ENCODE measurements at regions not wholly inside any gene's neighbourhood (a gene's known extent, or its start where the extent isn't known, plus 50 kb on each side); places are given as distances from the start of the nearest gene placed in this dataset.

- Histone ChIP-seq H3K27me3 (ENCODE audit: low read length) (no peaks in the 10 kb centered on the region), H3K9me3 (ENCODE audit: insufficient read depth, low read length) (no peaks in the 10 kb centered on the region), H3K27ac (ENCODE audit: low read depth, low read length) (no peak overlapping the region), H3K4me3 (ENCODE audit: insufficient read depth, low read length, poor library complexity, severe bottlenecking) (no peak overlapping the region), H3K9ac (ENCODE audit: low read length) (no peak overlapping the region), H2AFZ (ENCODE audit: low read depth, low read length, severe bottlenecking) (no peak overlapping the region), H3K36me3 (ENCODE audit: low read length) (no peaks in the 10 kb centered on the region), H4K20me1 (ENCODE audit: low read depth, low read length) (no peaks in the 10 kb centered on the region), H3F3A (ENCODE audit: insufficient read depth) (no peaks in the 10 kb centered on the region), H3K4me2 (ENCODE audit: low read depth, low read length, poor library complexity, severe bottlenecking) (no peak overlapping the region), H3K79me2 (ENCODE audit: insufficient read depth, low read length) (no peaks in the 10 kb centered on the region), H3K9me2 (replicated peaks; ENCODE audit: insufficient read depth, low read length) (no peaks in the 10 kb centered on the region)
- TF ChIP-seq EZH2phosphoT487 (conservative IDR thresholded peaks at IDR 0.05; ENCODE audit: low read length) (no peak), CTCF (IDR thresholded peaks at IDR 0.05; ENCODE audit: insufficient read depth, low read length, poor library complexity, severe bottlenecking) (no peak)
Observed at GRCh38 chr20:4581838-4582237, 104.4 kb upstream of the PRNP start.

DNA sequence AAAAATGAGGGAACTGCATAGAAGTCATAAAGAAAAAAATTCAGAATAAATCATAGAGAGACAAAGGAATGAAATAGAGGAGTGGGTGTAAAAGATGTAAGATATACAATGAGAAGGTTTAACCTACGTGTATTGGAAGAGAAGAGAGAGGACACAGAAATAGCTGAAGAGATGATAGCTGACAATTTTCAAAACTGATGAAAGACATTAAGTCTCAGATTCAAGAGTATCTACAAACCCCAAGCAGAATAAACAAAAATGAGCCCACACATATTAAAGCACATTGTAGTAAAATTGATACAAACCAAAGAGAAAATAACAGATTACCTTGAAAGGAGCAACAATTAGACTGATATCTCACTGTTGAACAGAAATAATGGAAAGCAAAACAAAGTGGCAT is 107.9 kb upstream of the PRNP start:
- H3K36me3 ChIP-seq (ENCODE audit: low read length), result no peaks in the 10 kb centered on the region

DNA sequence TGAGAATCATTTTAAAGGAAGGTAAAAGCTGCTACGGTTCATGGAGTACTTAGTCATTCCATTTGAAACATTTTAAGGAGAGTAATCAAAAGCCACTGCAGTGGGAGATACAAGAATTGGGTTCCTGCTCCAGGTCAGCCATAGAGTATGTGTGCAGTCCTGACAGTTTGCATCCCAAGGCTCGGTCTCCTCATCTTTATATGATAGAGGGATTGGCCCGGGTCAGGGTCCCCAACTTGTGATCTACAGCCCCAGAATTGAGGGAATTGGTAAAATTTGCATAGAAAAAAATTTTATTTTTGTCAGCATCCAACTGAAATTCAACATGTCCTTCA is 111.9 kb upstream of the PRNP start:
- H4K20me1 ChIP-seq (ENCODE audit: low read depth, low read length), result no peaks in the 10 kb centered on the region
- no peaks in the 10 kb centered on the region for H3K9me2 ChIP-seq (replicated peaks; ENCODE audit: insufficient read depth, low read length)
- H2AFZ ChIP-seq (ENCODE audit: low read depth, low read length, severe bottlenecking), result no peak overlapping the region
- no peaks in the 10 kb centered on the region for H3K79me2 ChIP-seq (ENCODE audit: insufficient read depth, low read length)
- no peak overlapping the region for H3K4me3 ChIP-seq (ENCODE audit: insufficient read depth, low read length, poor library complexity, severe bottlenecking)
- no peaks in the 10 kb centered on the region for H3F3A ChIP-seq (ENCODE audit: insufficient read depth)
- H3K36me3 ChIP-seq (ENCODE audit: low read length), result no peaks in the 10 kb centered on the region
- H3K27me3 ChIP-seq (ENCODE audit: low read length), result no peaks in the 10 kb centered on the region
- no peak overlapping the region for H3K9ac ChIP-seq (ENCODE audit: low read length)
- no peaks in the 10 kb centered on the region for H3K9me3 ChIP-seq (ENCODE audit: insufficient read depth, low read length)
- no peak overlapping the region for H3K27ac ChIP-seq (ENCODE audit: low read depth, low read length)
- H3K4me2 ChIP-seq (ENCODE audit: low read depth, low read length, poor library complexity, severe bottlenecking), result no peak overlapping the region
- TF ChIP-seq CTCF (IDR thresholded peaks at IDR 0.05; ENCODE audit: insufficient read depth, low read length, poor library complexity, severe bottlenecking) (no peak), EZH2phosphoT487 (conservative IDR thresholded peaks at IDR 0.05; ENCODE audit: low read length) (no peak)

More for the DNA sequence above, 107.9 kb upstream of the PRNP start:
- TF ChIP-seq EZH2phosphoT487 (conservative IDR thresholded peaks at IDR 0.05; ENCODE audit: low read length) (no peak), CTCF (IDR thresholded peaks at IDR 0.05; ENCODE audit: insufficient read depth, low read length, poor library complexity, severe bottlenecking) (no peak)
- H3K27ac ChIP-seq (ENCODE audit: low read depth, low read length), result no peak overlapping the region
- no peaks in the 10 kb centered on the region for H3K27me3 ChIP-seq (ENCODE audit: low read length)
- no peak overlapping the region for H2AFZ ChIP-seq (ENCODE audit: low read depth, low read length, severe bottlenecking)
- no peak overlapping the region for H3K4me2 ChIP-seq (ENCODE audit: low read depth, low read length, poor library complexity, severe bottlenecking)
- no peaks in the 10 kb centered on the region for H4K20me1 ChIP-seq (ENCODE audit: low read depth, low read length)
- no peaks in the 10 kb centered on the region for H3K9me2 ChIP-seq (replicated peaks; ENCODE audit: insufficient read depth, low read length)
- no peaks in the 10 kb centered on the region for H3K9me3 ChIP-seq (ENCODE audit: insufficient read depth, low read length)
- no peaks in the 10 kb centered on the region for H3K79me2 ChIP-seq (ENCODE audit: insufficient read depth, low read length)
- H3K4me3 ChIP-seq (ENCODE audit: insufficient read depth, low read length, poor library complexity, severe bottlenecking), result no peak overlapping the region
- no peak overlapping the region for H3K9ac ChIP-seq (ENCODE audit: low read length)
- no peaks in the 10 kb centered on the region for H3F3A ChIP-seq (ENCODE audit: insufficient read depth)

All from SU-DHL-6 (cell line).